GM23338 (cell line): ENCODE measurements at regions not wholly inside any gene's neighbourhood (a gene's known extent, or its start where the extent isn't known, plus 50 kb on each side); places are given as distances from the start of the nearest gene placed in this dataset.
A peak's percentile ranks its signal among the peaks of the same experiment; 100 is the strongest.

Experiments
- ATAC-seq: fragments of 200-7000 bp; cut with Tn5 transposase; 3 replicates; pipeline ENCODE4 v1.9.1; 2020
- DNase-seq: peaks from one replicate; pipeline ENCODE4 v3.0.0-alpha.2; 2015; ENCODE audit warnings: low spot score
- H2AFZ ChIP-seq: fragments of 200-600 bp; sonication (generic); 2 replicates; pipeline ENCODE4 v1.8.0; 2016; ENCODE audit warnings: antibody characterized with exemption, mild to moderate bottlenecking, moderate library complexity
- H3F3A ChIP-seq: fragments of 200-600 bp; sonication (generic); replicated peaks from 2 replicates; pipeline ENCODE4 v1.8.0; 2017; ENCODE audit warnings: antibody characterized with exemption, mixed run types, low read depth
- H3K27ac ChIP-seq: fragments of 200-600 bp; sonication (generic); 2 replicates; pipeline ENCODE4 v1.6.1; 2016; ENCODE audit warnings: low read depth
- H3K27me3 ChIP-seq: fragments of 200-600 bp; sonication (generic); 2 replicates; pipeline ENCODE4 v1.8.0; 2016; ENCODE audit warnings: mild to moderate bottlenecking, mixed run types, moderate library complexity; ENCODE audit not compliant: insufficient read depth
- H3K36me3 ChIP-seq: fragments of 200-600 bp; sonication (generic); 2 replicates; pipeline ENCODE4 v1.8.0; 2016; ENCODE audit warnings: mild to moderate bottlenecking; ENCODE audit not compliant: insufficient read depth
- H3K4me1 ChIP-seq: fragments of 200-600 bp; sonication (generic); 2 replicates; pipeline ENCODE4 v1.8.0; 2016; ENCODE audit warnings: mild to moderate bottlenecking, moderate library complexity; ENCODE audit not compliant: insufficient read depth
- H3K4me2 ChIP-seq: fragments of 200-600 bp; sonication (generic); 2 replicates; pipeline ENCODE4 v1.7.1; 2017; ENCODE audit warnings: mixed run types
- H3K4me3 ChIP-seq: fragments of 200-600 bp; sonication (generic); 2 replicates; pipeline ENCODE4 v1.6.1; 2016; ENCODE audit warnings: mixed run types
- H3K79me2 ChIP-seq: fragments of 200-600 bp; sonication (generic); replicated peaks from 2 replicates; pipeline ENCODE4 v1.8.0; 2017; ENCODE audit warnings: mild to moderate bottlenecking; ENCODE audit not compliant: insufficient read depth
- H3K9me2 ChIP-seq: fragments of 200-600 bp; sonication (generic); 2 replicates; pipeline ENCODE4 v1.8.0; 2017; ENCODE audit not compliant: insufficient read depth
- H4K20me1 ChIP-seq: fragments of 200-600 bp; sonication (generic); replicated peaks from 2 replicates; pipeline ENCODE4 v1.8.0; 2017; ENCODE audit warnings: mild to moderate bottlenecking; ENCODE audit not compliant: insufficient read depth
- H3K27ac Mint-ChIP-seq: 2 replicates; pipeline ENCODE4 v1.8.0; 2020; ENCODE audit warnings: inconsistent platforms, mild to moderate bottlenecking, moderate library complexity, mixed read lengths
- H3K27me3 Mint-ChIP-seq: 3 replicates; pipeline ENCODE4 v1.8.0; 2022; ENCODE audit warnings: low read depth, mild to moderate bottlenecking, moderate library complexity, mixed read lengths, inconsistent platforms; ENCODE audit not compliant: insufficient read depth, poor library complexity
- H3K36me3 Mint-ChIP-seq: 3 replicates; pipeline ENCODE4 v1.8.0; 2021; ENCODE audit warnings: low read depth, mild to moderate bottlenecking, inconsistent platforms, moderate library complexity, mixed read lengths
- H3K4me1 Mint-ChIP-seq: 3 replicates; pipeline ENCODE4 v1.8.0; 2020; ENCODE audit warnings: mild to moderate bottlenecking, inconsistent platforms, mixed read lengths
- H3K4me3 Mint-ChIP-seq: 3 replicates; pipeline ENCODE4 v1.8.0; 2021; ENCODE audit warnings: moderate library complexity, mild to moderate bottlenecking, inconsistent platforms, mixed read lengths
- H3K9me3 Mint-ChIP-seq: 3 replicates; pipeline ENCODE4 v1.8.0; 2020; ENCODE audit warnings: moderate library complexity, mild to moderate bottlenecking, inconsistent platforms, mixed read lengths
- CREB1 ChIP-seq: fragments of 250-450 bp; sonication (Bioruptor Pico); IDR thresholded peaks from 2 replicates; pipeline ENCODE4 v1.5.0; 2020; ENCODE audit warnings: low read depth, mild to moderate bottlenecking, moderate library complexity
- EZH2 ChIP-seq: fragments of 200-600 bp; sonication (generic); IDR thresholded peaks from one replicate; pipeline ENCODE4 v1.8.0; 2017; ENCODE audit warnings: antibody characterized with exemption, mild to moderate bottlenecking, low read depth; ENCODE audit not compliant: unreplicated experiment
- JUNB ChIP-seq: IDR thresholded peaks from one replicate; pipeline ENCODE4 v1.6.1; 2016; ENCODE audit warnings: antibody characterized with exemption; ENCODE audit not compliant: unreplicated experiment
- POLR2AphosphoS5 ChIP-seq: IDR thresholded peaks from 2 replicates; pipeline ENCODE4 v1.6.1; 2016; ENCODE audit warnings: antibody characterized with exemption, low read depth
- STAT1 ChIP-seq: IDR thresholded peaks from one replicate; pipeline ENCODE4 v1.6.1; 2016; ENCODE audit warnings: antibody characterized with exemption; ENCODE audit not compliant: unreplicated experiment
- ZNF114 ChIP-seq: fragments of 250-450 bp; sonication (Bioruptor Pico); IDR thresholded peaks from 2 replicates; pipeline ENCODE4 v1.5.0; 2020; ENCODE audit warnings: mild to moderate bottlenecking, moderate library complexity
- ZNF331 ChIP-seq: fragments of 250-450 bp; sonication (Bioruptor Pico); IDR thresholded peaks from 2 replicates; pipeline ENCODE4 v1.5.0; 2020; ENCODE audit warnings: low read depth, mild to moderate bottlenecking, moderate library complexity
- TF ChIP-seq, protein P1 (sequence below): IDR thresholded peaks from one replicate; pipeline ENCODE4 v1.6.1; 2018; ENCODE audit warnings: antibody characterized with exemption; ENCODE audit not compliant: unreplicated experiment
- TF ChIP-seq, protein P2 (sequence below), 2 experiments: fragments of 200-600 bp in 1 of 2; sonication (generic) in 1 of 2; conservative IDR thresholded peaks; 2 replicates each; pipeline versions ENCODE4 v1.5.1 to v1.6.1; 2016 to 2017; ENCODE audit warnings: antibody characterized with exemption in 2 of 2, low read depth in 2 of 2, mild to moderate bottlenecking in 2 of 2, moderate library complexity in 1 of 2
- TF ChIP-seq, protein P3 (sequence below): IDR thresholded peaks from 2 replicates; pipeline ENCODE4 v1.6.1; 2016; ENCODE audit warnings: antibody characterized with exemption
- TF ChIP-seq, protein P4 (sequence below): fragments of 250-450 bp; sonication (Bioruptor Pico); IDR thresholded peaks from 2 replicates; pipeline ENCODE4 v1.5.0; 2020; ENCODE audit warnings: mild to moderate bottlenecking, moderate library complexity

DNA sequence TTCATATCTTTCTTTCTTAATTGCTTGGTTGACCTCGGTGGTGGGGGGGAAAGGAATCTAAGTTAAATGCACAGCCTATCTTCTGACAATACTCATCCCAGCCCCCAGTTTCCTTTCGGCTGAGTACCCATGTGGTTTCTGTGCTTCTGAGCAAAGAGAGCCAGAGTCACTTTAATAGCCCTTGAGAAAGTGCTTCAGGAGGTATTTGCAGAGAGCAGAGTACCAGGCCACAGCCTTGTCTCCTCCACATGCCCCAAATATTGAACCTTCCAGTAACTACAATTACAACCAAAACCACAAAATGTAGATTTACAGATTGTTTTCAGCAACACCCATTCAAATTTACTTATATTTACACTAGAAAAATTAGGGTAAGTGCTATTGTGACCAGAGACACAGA is 647.4 kb downstream of the NR2F2 start (continued):
- TF ChIP-seq, protein P1, sequence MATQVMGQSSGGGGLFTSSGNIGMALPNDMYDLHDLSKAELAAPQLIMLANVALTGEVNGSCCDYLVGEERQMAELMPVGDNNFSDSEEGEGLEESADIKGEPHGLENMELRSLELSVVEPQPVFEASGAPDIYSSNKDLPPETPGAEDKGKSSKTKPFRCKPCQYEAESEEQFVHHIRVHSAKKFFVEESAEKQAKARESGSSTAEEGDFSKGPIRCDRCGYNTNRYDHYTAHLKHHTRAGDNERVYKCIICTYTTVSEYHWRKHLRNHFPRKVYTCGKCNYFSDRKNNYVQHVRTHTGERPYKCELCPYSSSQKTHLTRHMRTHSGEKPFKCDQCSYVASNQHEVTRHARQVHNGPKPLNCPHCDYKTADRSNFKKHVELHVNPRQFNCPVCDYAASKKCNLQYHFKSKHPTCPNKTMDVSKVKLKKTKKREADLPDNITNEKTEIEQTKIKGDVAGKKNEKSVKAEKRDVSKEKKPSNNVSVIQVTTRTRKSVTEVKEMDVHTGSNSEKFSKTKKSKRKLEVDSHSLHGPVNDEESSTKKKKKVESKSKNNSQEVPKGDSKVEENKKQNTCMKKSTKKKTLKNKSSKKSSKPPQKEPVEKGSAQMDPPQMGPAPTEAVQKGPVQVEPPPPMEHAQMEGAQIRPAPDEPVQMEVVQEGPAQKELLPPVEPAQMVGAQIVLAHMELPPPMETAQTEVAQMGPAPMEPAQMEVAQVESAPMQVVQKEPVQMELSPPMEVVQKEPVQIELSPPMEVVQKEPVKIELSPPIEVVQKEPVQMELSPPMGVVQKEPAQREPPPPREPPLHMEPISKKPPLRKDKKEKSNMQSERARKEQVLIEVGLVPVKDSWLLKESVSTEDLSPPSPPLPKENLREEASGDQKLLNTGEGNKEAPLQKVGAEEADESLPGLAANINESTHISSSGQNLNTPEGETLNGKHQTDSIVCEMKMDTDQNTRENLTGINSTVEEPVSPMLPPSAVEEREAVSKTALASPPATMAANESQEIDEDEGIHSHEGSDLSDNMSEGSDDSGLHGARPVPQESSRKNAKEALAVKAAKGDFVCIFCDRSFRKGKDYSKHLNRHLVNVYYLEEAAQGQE, result no peak
- TF ChIP-seq CREB1 (CRISPR knock-in tag), result no peak
- TF ChIP-seq, protein P2, sequence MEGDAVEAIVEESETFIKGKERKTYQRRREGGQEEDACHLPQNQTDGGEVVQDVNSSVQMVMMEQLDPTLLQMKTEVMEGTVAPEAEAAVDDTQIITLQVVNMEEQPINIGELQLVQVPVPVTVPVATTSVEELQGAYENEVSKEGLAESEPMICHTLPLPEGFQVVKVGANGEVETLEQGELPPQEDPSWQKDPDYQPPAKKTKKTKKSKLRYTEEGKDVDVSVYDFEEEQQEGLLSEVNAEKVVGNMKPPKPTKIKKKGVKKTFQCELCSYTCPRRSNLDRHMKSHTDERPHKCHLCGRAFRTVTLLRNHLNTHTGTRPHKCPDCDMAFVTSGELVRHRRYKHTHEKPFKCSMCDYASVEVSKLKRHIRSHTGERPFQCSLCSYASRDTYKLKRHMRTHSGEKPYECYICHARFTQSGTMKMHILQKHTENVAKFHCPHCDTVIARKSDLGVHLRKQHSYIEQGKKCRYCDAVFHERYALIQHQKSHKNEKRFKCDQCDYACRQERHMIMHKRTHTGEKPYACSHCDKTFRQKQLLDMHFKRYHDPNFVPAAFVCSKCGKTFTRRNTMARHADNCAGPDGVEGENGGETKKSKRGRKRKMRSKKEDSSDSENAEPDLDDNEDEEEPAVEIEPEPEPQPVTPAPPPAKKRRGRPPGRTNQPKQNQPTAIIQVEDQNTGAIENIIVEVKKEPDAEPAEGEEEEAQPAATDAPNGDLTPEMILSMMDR (conservative IDR thresholded peaks at IDR 0.05; ENCODE audit: low read depth in 2 of 2), result no peak
- TF ChIP-seq, protein P3, sequence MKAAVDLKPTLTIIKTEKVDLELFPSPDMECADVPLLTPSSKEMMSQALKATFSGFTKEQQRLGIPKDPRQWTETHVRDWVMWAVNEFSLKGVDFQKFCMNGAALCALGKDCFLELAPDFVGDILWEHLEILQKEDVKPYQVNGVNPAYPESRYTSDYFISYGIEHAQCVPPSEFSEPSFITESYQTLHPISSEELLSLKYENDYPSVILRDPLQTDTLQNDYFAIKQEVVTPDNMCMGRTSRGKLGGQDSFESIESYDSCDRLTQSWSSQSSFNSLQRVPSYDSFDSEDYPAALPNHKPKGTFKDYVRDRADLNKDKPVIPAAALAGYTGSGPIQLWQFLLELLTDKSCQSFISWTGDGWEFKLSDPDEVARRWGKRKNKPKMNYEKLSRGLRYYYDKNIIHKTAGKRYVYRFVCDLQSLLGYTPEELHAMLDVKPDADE, result no peak
- TF ChIP-seq JUNB, result no peak

GRCh38 chr15:96978937-96979473 is 648.5 kb downstream of the NR2F2 start:
- Histone ChIP-seq H3K27me3 (peaks cover 14% of the 10 kb centered on the region), H2AFZ (peak overlapping the region; percentile 82; the same call in 1 of the 2 replicates), H3F3A (no peaks in the 10 kb centered on the region), H3K4me1 (peaks cover 31% of the 10 kb centered on the region), H4K20me1 (no peaks in the 10 kb centered on the region), H3K27ac (no peak overlapping the region), H3K4me2 (no peak overlapping the region), H3K79me2 (no peaks in the 10 kb centered on the region), H3K9me2 (0 out of 2 replicates have a peak, but pooled peaks cover 3% of the 10 kb centered on the region), H3K4me3 (no peak overlapping the region), H3K36me3 (no peaks in the 10 kb centered on the region)
- H3K27ac Mint-ChIP-seq, result no peak overlapping the region
- H3K9me3 Mint-ChIP-seq, result no peaks in the 10 kb centered on the region
- DNase-seq (peak; percentile 23), ATAC-seq (peak; percentile 47; the same call in 2 of the 3 replicates)
- H3K4me1 Mint-ChIP-seq, result peaks cover 13% of the 10 kb centered on the region; the same call in 2 of the 3 replicates
- no peak overlapping the region for H3K4me3 Mint-ChIP-seq
- no peaks in the 10 kb centered on the region for H3K36me3 Mint-ChIP-seq
- no peaks in the 10 kb centered on the region for H3K27me3 Mint-ChIP-seq
- TF ChIP-seq EZH2, result no peak
- no peak for TF ChIP-seq JUNB
- no peak for TF ChIP-seq CREB1 (CRISPR knock-in tag)
- TF ChIP-seq STAT1, result no peak
- TF ChIP-seq ZNF114, result no peak
- no peak for TF ChIP-seq POLR2AphosphoS5
- TF ChIP-seq, protein P3, result no peak
- TF ChIP-seq, protein P4, sequence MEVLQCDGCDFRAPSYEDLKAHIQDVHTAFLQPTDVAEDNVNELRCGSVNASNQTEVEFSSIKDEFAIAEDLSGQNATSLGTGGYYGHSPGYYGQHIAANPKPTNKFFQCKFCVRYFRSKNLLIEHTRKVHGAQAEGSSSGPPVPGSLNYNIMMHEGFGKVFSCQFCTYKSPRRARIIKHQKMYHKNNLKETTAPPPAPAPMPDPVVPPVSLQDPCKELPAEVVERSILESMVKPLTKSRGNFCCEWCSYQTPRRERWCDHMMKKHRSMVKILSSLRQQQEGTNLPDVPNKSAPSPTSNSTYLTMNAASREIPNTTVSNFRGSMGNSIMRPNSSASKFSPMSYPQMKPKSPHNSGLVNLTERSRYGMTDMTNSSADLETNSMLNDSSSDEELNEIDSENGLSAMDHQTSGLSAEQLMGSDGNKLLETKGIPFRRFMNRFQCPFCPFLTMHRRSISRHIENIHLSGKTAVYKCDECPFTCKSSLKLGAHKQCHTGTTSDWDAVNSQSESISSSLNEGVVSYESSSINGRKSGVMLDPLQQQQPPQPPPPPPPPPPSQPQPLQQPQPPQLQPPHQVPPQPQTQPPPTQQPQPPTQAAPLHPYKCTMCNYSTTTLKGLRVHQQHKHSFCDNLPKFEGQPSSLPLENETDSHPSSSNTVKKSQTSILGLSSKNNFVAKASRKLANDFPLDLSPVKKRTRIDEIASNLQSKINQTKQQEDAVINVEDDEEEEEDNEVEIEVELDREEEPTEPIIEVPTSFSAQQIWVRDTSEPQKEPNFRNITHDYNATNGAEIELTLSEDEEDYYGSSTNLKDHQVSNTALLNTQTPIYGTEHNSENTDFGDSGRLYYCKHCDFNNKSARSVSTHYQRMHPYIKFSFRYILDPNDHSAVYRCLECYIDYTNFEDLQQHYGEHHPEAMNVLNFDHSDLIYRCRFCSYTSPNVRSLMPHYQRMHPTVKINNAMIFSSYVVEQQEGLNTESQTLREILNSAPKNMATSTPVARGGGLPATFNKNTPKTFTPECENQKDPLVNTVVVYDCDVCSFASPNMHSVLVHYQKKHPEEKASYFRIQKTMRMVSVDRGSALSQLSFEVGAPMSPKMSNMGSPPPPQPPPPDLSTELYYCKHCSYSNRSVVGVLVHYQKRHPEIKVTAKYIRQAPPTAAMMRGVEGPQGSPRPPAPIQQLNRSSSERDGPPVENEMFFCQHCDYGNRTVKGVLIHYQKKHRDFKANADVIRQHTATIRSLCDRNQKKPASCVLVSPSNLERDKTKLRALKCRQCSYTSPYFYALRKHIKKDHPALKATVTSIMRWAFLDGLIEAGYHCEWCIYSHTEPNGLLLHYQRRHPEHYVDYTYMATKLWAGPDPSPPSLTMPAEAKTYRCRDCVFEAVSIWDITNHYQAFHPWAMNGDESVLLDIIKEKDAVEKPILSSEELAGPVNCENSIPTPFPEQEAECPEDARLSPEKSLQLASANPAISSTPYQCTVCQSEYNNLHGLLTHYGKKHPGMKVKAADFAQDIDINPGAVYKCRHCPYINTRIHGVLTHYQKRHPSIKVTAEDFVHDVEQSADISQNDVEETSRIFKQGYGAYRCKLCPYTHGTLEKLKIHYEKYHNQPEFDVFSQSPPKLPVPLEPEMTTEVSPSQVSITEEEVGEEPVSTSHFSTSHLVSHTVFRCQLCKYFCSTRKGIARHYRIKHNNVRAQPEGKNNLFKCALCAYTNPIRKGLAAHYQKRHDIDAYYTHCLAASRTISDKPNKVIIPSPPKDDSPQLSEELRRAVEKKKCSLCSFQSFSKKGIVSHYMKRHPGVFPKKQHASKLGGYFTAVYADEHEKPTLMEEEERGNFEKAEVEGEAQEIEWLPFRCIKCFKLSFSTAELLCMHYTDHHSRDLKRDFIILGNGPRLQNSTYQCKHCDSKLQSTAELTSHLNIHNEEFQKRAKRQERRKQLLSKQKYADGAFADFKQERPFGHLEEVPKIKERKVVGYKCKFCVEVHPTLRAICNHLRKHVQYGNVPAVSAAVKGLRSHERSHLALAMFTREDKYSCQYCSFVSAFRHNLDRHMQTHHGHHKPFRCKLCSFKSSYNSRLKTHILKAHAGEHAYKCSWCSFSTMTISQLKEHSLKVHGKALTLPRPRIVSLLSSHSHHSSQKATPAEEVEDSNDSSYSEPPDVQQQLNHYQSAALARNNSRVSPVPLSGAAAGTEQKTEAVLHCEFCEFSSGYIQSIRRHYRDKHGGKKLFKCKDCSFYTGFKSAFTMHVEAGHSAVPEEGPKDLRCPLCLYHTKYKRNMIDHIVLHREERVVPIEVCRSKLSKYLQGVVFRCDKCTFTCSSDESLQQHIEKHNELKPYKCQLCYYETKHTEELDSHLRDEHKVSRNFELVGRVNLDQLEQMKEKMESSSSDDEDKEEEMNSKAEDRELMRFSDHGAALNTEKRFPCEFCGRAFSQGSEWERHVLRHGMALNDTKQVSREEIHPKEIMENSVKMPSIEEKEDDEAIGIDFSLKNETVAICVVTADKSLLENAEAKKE, result no peak
- TF ChIP-seq ZNF331 (CRISPR knock-in tag), result no peak
